Tibial nerve (tissue), 4 donors: ENCODE measurements at regions not wholly inside any gene's neighbourhood (a gene's known extent, or its start where the extent isn't known, plus 50 kb on each side); places are given as distances from the start of the nearest gene placed in this dataset.

ENCODE experiments used
- CTCF ChIP-seq, 5 experiments: fragments of 200-600 bp in 3 of 5; fragments of 450-650 bp in 2 of 5; sonication (generic) in 3 of 5; IDR thresholded peaks; one replicate each; pipeline ENCODE4 v1.5.1; 2016 to 2019; ENCODE audit warnings: antibody characterized with exemption in 5 of 5, mild to moderate bottlenecking in 3 of 5, moderate library complexity in 2 of 5
- EP300 ChIP-seq, 2 donors: sonication (generic); formaldehyde crosslinking; IDR thresholded peaks; one replicate each; pipeline ENCODE4 v1.6.1; 2017; ENCODE audit warnings: antibody characterized with exemption in 2 of 2, mild to moderate bottlenecking in 1 of 2
- POLR2A ChIP-seq, 2 donors: fragments of 450-650 bp; IDR thresholded peaks; one replicate each; pipeline ENCODE4 v1.6.1; 2017; ENCODE audit warnings: antibody characterized with exemption in 2 of 2, mild to moderate bottlenecking in 2 of 2, moderate library complexity in 2 of 2

GRCh38 chr16:76956394-76956793 lies 234.6 kb upstream of the MON1B start:
- TF ChIP-seq CTCF (IDR thresholded peaks at IDR 0.05) (no peak), EP300 (IDR thresholded peaks at IDR 0.05) (no peak), POLR2A (IDR thresholded peaks at IDR 0.05) (no peak)
